HCT116 (cell line): ENCODE measurements at regions not wholly inside any gene's neighbourhood (a gene's known extent, or its start where the extent isn't known, plus 50 kb on each side); places are given as distances from the start of the nearest gene placed in this dataset.

Experiments used
- ATAC-seq: fragments of 200-7000 bp; cut with Tn5 transposase; 2 replicates; pipeline ENCODE4 v1.9.1; 2020; ENCODE audit warnings: mild to moderate bottlenecking, moderate library complexity
- BruUV-seq: library from RNA; stranded (reverse); fragments of 400-500 nt; replicated peaks from 2 replicates; lab custom pipeline; 2021; lab: Mats Ljungman, UMichigan
- CTCF ChIA-PET: fragments of 300-600 bp; sonication (Branson Sonifier 250); formaldehyde crosslinking; loops from one replicate; lab custom pipeline; 2021; ENCODE audit warnings: antibody characterized with exemption; lab: Charles Lee
- POLR2A ChIA-PET: fragments of 300-600, 350-600 bp; sonication (Branson Sonifier 250); formaldehyde crosslinking; loops from one replicate; lab custom pipeline; 2021; ENCODE audit warnings: antibody characterized with exemption; lab: Charles Lee
- RAD21 ChIA-PET, 2 experiments: fragments of 300-600 bp; sonication (Branson Sonifier 250); formaldehyde crosslinking; loops; one replicate each; lab custom pipeline; 2023; ENCODE audit warnings: low total read pairs in 2 of 2; ENCODE audit not compliant: uncharacterized antibody in 2 of 2, unreplicated experiment in 2 of 2, low non-redundant PET in 1 of 2; lab: Charles Lee
- DNase-seq: peaks from one replicate; pipeline ENCODE4 v3.0.0-alpha.2; 2010; ENCODE audit warnings: low read depth, low spot score
- H2AFZ ChIP-seq: fragments of 200-600 bp; shearing (Covaris generic), sonication (generic); 2 replicates; pipeline ENCODE4 v1.6.1; 2017; ENCODE audit warnings: low read depth, mixed run types, mixed read lengths, antibody characterized with exemption, low read length; ENCODE audit not compliant: poor library complexity, severe bottlenecking
- H3K27ac ChIP-seq: 2 replicates; pipeline ENCODE4 v1.5.1; 2012; ENCODE audit warnings: low read depth, low read length
- H3K27me3 ChIP-seq: fragments of 200-600 bp; sonication (generic); 2 replicates; pipeline ENCODE4 v1.6.1; 2016; ENCODE audit warnings: mixed run types, low read length, mixed read lengths; ENCODE audit not compliant: insufficient read depth
- H3K36me3 ChIP-seq, 2 experiments: fragments of 200-500 bp in 1 of 2; fragments of 200-600 bp in 1 of 2; sonication (Bioruptor generic) in 1 of 2; sonication (generic) in 1 of 2; 2 replicates each; pipeline versions ENCODE4 v1.5.1 to v1.6.1; 2014 to 2016; ENCODE audit warnings: low read length in 2 of 2, inconsistent platforms in 1 of 2, mixed read lengths in 1 of 2, mixed run types in 1 of 2; ENCODE audit not compliant: insufficient read depth in 2 of 2, control insufficient read depth in 1 of 2
- H3K4me1 ChIP-seq, 2 experiments: fragments of 200-600 bp in 1 of 2; sonication (generic) in 1 of 2; 2 replicates each; pipeline versions ENCODE4 v1.5.1 to v1.6.1; 2012 to 2017; ENCODE audit warnings: low read length in 2 of 2, inconsistent platforms in 1 of 2, mild to moderate bottlenecking in 1 of 2, mixed read lengths in 1 of 2, mixed run types in 1 of 2, moderate library complexity in 1 of 2; ENCODE audit not compliant: insufficient read depth in 2 of 2, control insufficient read depth in 1 of 2
- H3K4me2 ChIP-seq: fragments of 200-600 bp; sonication (generic); 2 replicates; pipeline ENCODE4 v1.6.1; 2017; ENCODE audit warnings: mixed run types, low read length, mixed read lengths
- H3K4me3 ChIP-seq, 2 experiments: fragments of 200-600 bp in 1 of 2; sonication (generic) in 1 of 2; replicated peaks in 1 of 2; 2 replicates each; pipeline ENCODE4 v1.5.1; 2011 to 2016; ENCODE audit warnings: low read length in 2 of 2, control low read depth in 1 of 2, low read depth in 1 of 2, mild to moderate bottlenecking in 1 of 2, mixed read lengths in 1 of 2, mixed run types in 1 of 2
- H3K79me2 ChIP-seq: fragments of 200-600 bp; sonication (generic); 2 replicates; pipeline ENCODE4 v1.6.1; 2017; ENCODE audit warnings: mild to moderate bottlenecking, mixed run types, low read length, moderate library complexity, mixed read lengths; ENCODE audit not compliant: insufficient read depth
- H3K9ac ChIP-seq: fragments of 200-600 bp; sonication (generic); 2 replicates; pipeline ENCODE4 v1.6.1; 2016; ENCODE audit warnings: low read length, mixed read lengths
- H3K9me2 ChIP-seq: fragments of 200-600 bp; sonication (generic), shearing (Covaris generic); 2 replicates; pipeline ENCODE4 v1.6.1; 2017; ENCODE audit warnings: mixed run types, mild to moderate bottlenecking, moderate library complexity; ENCODE audit not compliant: insufficient read depth
- H3K9me3 ChIP-seq, 2 experiments: fragments of 200-500 bp in 1 of 2; fragments of 200-600 bp in 1 of 2; sonication (Bioruptor generic) in 1 of 2; sonication (generic) in 1 of 2; 2 replicates each; pipeline ENCODE4 v1.6.1; 2014 to 2017; ENCODE audit warnings: low read length in 2 of 2, mixed read lengths in 2 of 2, inconsistent platforms in 1 of 2, low read depth in 1 of 2, mild to moderate bottlenecking in 1 of 2, mixed run types in 1 of 2, moderate library complexity in 1 of 2; ENCODE audit not compliant: control insufficient read depth in 1 of 2, insufficient read depth in 1 of 2
- H4K20me1 ChIP-seq: fragments of 200-600 bp; sonication (generic), shearing (Covaris generic); 2 replicates; pipeline ENCODE4 v1.6.1; 2017; ENCODE audit warnings: mixed run types, mild to moderate bottlenecking, moderate library complexity; ENCODE audit not compliant: insufficient read depth
- CBX3 ChIP-seq: IDR thresholded peaks from 2 replicates; pipeline ENCODE4 v1.6.1; 2012; ENCODE audit warnings: low read depth
- ELF1 ChIP-seq: IDR thresholded peaks from 2 replicates; pipeline ENCODE4 v1.6.1; 2012; ENCODE audit warnings: low read depth, borderline replicate concordance
- EZH2phosphoT487 ChIP-seq: fragments of 200-600 bp; IDR thresholded peaks from 2 replicates; pipeline ENCODE4 v1.6.1; 2018; ENCODE audit warnings: antibody characterized with exemption, borderline replicate concordance
- POLR2A ChIP-seq: IDR thresholded peaks from 2 replicates; pipeline ENCODE4 v1.7.0; 2011; ENCODE audit warnings: borderline replicate concordance; ENCODE audit not compliant: insufficient read depth, insufficient read length; ENCODE audit errors: extremely low read depth
- POLR2AphosphoS5 ChIP-seq: IDR thresholded peaks from 2 replicates; pipeline ENCODE4 v1.6.1; 2011; ENCODE audit warnings: mild to moderate bottlenecking, low read depth, low read length, moderate library complexity
- RAD21 ChIP-seq: IDR thresholded peaks from 2 replicates; pipeline ENCODE4 v1.6.1; 2012; ENCODE audit warnings: low read depth, mild to moderate bottlenecking
- intact Hi-C: fragments of 100-400 bp; cut with micrococcal nuclease; formaldehyde crosslinking; loops from 2 replicates; pipeline ENCODE4 v1.10.0; 2022
- TF ChIP-seq, protein P1 (sequence below), 3 experiments: fragments of 200-600 bp in 1 of 3; sonication (generic) in 1 of 3; IDR thresholded peaks in 2 of 3; conservative IDR thresholded peaks in 1 of 3; 2 replicates each; pipeline ENCODE4 v1.5.1; 2012 to 2017; ENCODE audit warnings: low read depth in 2 of 3, low read length in 2 of 3, antibody characterized with exemption in 1 of 3, borderline replicate concordance in 1 of 3, control low read depth in 1 of 3, mild to moderate bottlenecking in 1 of 3, mixed read lengths in 1 of 3, mixed run types in 1 of 3, moderate library complexity in 1 of 3; ENCODE audit not compliant: insufficient read depth in 1 of 3
- TF ChIP-seq, protein P2 (sequence below): IDR thresholded peaks from 2 replicates; pipeline ENCODE4 v1.6.1; 2012; ENCODE audit warnings: low read depth
- TF ChIP-seq, protein P3 (sequence below): IDR thresholded peaks from 2 replicates; pipeline ENCODE4 v1.6.1; 2012
- TF ChIP-seq, protein P4 (sequence below): IDR thresholded peaks from 2 replicates; pipeline ENCODE4 v1.6.1; 2011; ENCODE audit warnings: mild to moderate bottlenecking, low read length, moderate library complexity; ENCODE audit not compliant: insufficient replicate concordance; ENCODE audit errors: extremely low read depth

DNA sequence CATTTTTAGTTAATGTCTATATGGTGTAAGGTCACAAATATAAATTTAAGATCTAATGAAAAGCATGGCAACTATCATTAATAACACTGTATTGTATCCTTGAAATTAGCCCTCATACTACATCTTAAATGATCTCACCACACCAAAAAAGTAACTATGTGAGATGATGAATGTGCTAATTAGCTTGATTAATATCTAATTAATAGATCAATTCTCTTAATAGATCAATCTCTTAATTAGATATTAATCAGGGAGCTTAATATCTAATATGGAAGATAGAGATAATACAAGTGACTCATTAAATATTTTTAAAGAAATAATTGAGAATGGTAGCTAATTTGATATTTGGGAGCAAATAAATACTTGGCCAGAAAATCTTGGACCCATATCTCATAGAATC lies 178.5 kb upstream of the FAT3 start:
- ChIA-PET POLR2A (no interaction called here), CTCF (no interaction called here), RAD21 (no interaction called here)
- intact Hi-C loops = no loop called here
- Histone ChIP-seq H3K27ac (no peak overlapping the region), H3K9me2 (no peaks in the 10 kb centered on the region), H3K9me3 (peaks cover 0 to 3% of the 10 kb centered on the region in 2 experiments; a peak in 2 of 4 replicates), H3K36me3 (no peaks in the 10 kb centered on the region), H3K9ac (no peak overlapping the region), H3K27me3 (no peaks in the 10 kb centered on the region), H3K4me3 (no peak overlapping the region), H3K4me1 (no peaks in the 10 kb centered on the region), H3K79me2 (no peaks in the 10 kb centered on the region), H4K20me1 (no peaks in the 10 kb centered on the region), H3K4me2 (no peak overlapping the region), H2AFZ (no peak overlapping the region)
- ATAC-seq = no peak
- TF ChIP-seq RAD21 (no peak), POLR2A (no peak)
- TF ChIP-seq, protein P1, sequence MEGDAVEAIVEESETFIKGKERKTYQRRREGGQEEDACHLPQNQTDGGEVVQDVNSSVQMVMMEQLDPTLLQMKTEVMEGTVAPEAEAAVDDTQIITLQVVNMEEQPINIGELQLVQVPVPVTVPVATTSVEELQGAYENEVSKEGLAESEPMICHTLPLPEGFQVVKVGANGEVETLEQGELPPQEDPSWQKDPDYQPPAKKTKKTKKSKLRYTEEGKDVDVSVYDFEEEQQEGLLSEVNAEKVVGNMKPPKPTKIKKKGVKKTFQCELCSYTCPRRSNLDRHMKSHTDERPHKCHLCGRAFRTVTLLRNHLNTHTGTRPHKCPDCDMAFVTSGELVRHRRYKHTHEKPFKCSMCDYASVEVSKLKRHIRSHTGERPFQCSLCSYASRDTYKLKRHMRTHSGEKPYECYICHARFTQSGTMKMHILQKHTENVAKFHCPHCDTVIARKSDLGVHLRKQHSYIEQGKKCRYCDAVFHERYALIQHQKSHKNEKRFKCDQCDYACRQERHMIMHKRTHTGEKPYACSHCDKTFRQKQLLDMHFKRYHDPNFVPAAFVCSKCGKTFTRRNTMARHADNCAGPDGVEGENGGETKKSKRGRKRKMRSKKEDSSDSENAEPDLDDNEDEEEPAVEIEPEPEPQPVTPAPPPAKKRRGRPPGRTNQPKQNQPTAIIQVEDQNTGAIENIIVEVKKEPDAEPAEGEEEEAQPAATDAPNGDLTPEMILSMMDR (IDR thresholded peaks at IDR 0.05 in 2 of 3, conservative IDR thresholded peaks at IDR 0.05 in 1 of 3; ENCODE audit: borderline replicate concordance in 1 of 3, insufficient read depth in 1 of 3, low read depth in 2 of 3, low read length in 2 of 3) = no peak
- BruUV-seq = no TSS peak
- DNase-seq = no peak

DNA sequence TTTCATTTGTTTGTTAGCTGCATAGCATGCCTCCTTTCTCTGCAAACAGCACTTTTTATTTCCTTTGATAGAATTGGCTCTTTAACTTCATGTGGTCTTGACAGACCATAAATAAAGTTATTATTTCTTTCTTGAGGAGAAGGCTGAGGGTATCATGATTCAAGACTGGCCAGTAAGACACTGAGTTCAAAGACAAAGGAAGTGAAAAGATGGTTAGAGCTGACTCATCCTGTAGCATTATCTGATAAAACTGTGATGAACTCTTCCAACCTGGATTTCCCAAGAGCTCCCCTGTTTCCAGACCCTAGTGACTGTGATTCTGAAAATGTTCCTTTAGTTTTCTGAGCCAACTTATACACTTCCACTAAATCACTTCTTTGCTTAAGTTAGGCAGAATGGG lies 179.3 kb upstream of the FAT3 start:
- H3K4me3 ChIP-seq = no peak overlapping the region
- TF ChIP-seq CBX3 (no peak), RAD21 (no peak), EZH2phosphoT487 (no peak), POLR2A (no peak), ELF1 (no peak), POLR2AphosphoS5 (no peak)
- TF ChIP-seq, protein P2, sequence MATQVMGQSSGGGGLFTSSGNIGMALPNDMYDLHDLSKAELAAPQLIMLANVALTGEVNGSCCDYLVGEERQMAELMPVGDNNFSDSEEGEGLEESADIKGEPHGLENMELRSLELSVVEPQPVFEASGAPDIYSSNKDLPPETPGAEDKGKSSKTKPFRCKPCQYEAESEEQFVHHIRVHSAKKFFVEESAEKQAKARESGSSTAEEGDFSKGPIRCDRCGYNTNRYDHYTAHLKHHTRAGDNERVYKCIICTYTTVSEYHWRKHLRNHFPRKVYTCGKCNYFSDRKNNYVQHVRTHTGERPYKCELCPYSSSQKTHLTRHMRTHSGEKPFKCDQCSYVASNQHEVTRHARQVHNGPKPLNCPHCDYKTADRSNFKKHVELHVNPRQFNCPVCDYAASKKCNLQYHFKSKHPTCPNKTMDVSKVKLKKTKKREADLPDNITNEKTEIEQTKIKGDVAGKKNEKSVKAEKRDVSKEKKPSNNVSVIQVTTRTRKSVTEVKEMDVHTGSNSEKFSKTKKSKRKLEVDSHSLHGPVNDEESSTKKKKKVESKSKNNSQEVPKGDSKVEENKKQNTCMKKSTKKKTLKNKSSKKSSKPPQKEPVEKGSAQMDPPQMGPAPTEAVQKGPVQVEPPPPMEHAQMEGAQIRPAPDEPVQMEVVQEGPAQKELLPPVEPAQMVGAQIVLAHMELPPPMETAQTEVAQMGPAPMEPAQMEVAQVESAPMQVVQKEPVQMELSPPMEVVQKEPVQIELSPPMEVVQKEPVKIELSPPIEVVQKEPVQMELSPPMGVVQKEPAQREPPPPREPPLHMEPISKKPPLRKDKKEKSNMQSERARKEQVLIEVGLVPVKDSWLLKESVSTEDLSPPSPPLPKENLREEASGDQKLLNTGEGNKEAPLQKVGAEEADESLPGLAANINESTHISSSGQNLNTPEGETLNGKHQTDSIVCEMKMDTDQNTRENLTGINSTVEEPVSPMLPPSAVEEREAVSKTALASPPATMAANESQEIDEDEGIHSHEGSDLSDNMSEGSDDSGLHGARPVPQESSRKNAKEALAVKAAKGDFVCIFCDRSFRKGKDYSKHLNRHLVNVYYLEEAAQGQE = no peak
- TF ChIP-seq, protein P3, sequence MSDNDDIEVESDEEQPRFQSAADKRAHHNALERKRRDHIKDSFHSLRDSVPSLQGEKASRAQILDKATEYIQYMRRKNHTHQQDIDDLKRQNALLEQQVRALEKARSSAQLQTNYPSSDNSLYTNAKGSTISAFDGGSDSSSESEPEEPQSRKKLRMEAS = no peak
- TF ChIP-seq, protein P4, sequence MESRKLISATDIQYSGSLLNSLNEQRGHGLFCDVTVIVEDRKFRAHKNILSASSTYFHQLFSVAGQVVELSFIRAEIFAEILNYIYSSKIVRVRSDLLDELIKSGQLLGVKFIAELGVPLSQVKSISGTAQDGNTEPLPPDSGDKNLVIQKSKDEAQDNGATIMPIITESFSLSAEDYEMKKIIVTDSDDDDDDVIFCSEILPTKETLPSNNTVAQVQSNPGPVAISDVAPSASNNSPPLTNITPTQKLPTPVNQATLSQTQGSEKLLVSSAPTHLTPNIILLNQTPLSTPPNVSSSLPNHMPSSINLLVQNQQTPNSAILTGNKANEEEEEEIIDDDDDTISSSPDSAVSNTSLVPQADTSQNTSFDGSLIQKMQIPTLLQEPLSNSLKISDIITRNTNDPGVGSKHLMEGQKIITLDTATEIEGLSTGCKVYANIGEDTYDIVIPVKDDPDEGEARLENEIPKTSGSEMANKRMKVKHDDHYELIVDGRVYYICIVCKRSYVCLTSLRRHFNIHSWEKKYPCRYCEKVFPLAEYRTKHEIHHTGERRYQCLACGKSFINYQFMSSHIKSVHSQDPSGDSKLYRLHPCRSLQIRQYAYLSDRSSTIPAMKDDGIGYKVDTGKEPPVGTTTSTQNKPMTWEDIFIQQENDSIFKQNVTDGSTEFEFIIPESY = no peak

More for the DNA sequence above, 179.3 kb upstream of the FAT3 start:
- ChIA-PET POLR2A (no interaction called here), RAD21 (no interaction called here), CTCF (no interaction called here)
- Histone ChIP-seq H2AFZ (no peak overlapping the region), H3K27me3 (no peaks in the 10 kb centered on the region), H3K4me2 (no peak overlapping the region), H3K9me3 (peaks cover 0 to 4% of the 10 kb centered on the region in 2 experiments; a peak in 2 of 4 replicates), H4K20me1 (no peaks in the 10 kb centered on the region), H3K4me1 (no peaks in the 10 kb centered on the region), H3K27ac (no peak overlapping the region), H3K36me3 (no peaks in the 10 kb centered on the region), H3K9ac (no peak overlapping the region), H3K79me2 (no peaks in the 10 kb centered on the region), H3K9me2 (no peaks in the 10 kb centered on the region)
- BruUV-seq = no TSS peak
- ATAC-seq (no peak), DNase-seq (no peak)
- intact Hi-C loops = no loop called here
